A549 (cell line): ENCODE measurements at regions not wholly inside any gene's neighbourhood (a gene's known extent, or its start where the extent isn't known, plus 50 kb on each side); places are given as distances from the start of the nearest gene placed in this dataset.

Experiments
- ATAC-seq, 2 experiments: fragments of 200-7000 bp in 1 of 2; fragments of >200 bp in 1 of 2; cut with Nextera tagmentation in 1 of 2; cut with Tn5 transposase in 1 of 2; 3 replicates each; pipeline versions ENCODE4 v1.8.0 to v1.9.1; 2018 to 2020; ENCODE audit warnings: mild to moderate bottlenecking in 1 of 2, moderate library complexity in 1 of 2
- CTCF ChIA-PET: fragments of 300-600 bp; sonication (Branson Sonifier 250); formaldehyde crosslinking; extraction: SDS; loops from one replicate; lab custom pipeline; 2021; ENCODE audit warnings: antibody characterized with exemption, inconsistent platforms; lab: Yijun Ruan, JAX
- POLR2A ChIA-PET: fragments of 350-600 bp; formaldehyde crosslinking; extraction: SDS; loops from one replicate; lab custom pipeline; 2021; ENCODE audit warnings: antibody characterized with exemption, inconsistent platforms; lab: Yijun Ruan, JAX
- DNase-seq, 2 experiments: peaks; one replicate each; pipeline versions ENCODE4 v3.0.0 to v3.0.0-alpha.2; 2011 to 2016; ENCODE audit warnings: low read depth in 1 of 2, low spot score in 1 of 2
- FAIRE-seq: peaks from 2 replicates; lab custom pipeline; 2011; peaks lifted over from hg19 to GRCh38; lab: Jason Lieb, UNC
- H3K27ac ChIP-seq, 2 experiments: fragments of >200 bp; sonication (Bioruptor Twin); formaldehyde crosslinking; 3 replicates each; pipeline ENCODE4 v1.5.1; 2016 to 2017
- H3K4me1 ChIP-seq: fragments of >200 bp; sonication (Bioruptor Twin); formaldehyde crosslinking; 3 replicates; pipeline ENCODE4 v1.6.1; 2016
- H3K4me2 ChIP-seq: fragments of >200 bp; sonication (Bioruptor Twin); formaldehyde crosslinking; 3 replicates; pipeline ENCODE4 v1.6.1; 2016
- H3K4me3 ChIP-seq: fragments of >200 bp; sonication (Bioruptor Twin); formaldehyde crosslinking; 3 replicates; pipeline ENCODE4 v1.5.1; 2016
- H3K9me3 ChIP-seq: fragments of >200 bp; sonication (Bioruptor Twin); formaldehyde crosslinking; 3 replicates; pipeline ENCODE4 v1.6.1; 2016
- ATOH8 ChIP-seq: fragments of 250-450 bp; sonication (Bioruptor Pico); IDR thresholded peaks from 2 replicates; pipeline ENCODE4 v1.5.0; 2020; ENCODE audit warnings: low read depth, mild to moderate bottlenecking, moderate library complexity
- CBX2 ChIP-seq: fragments of 200-600 bp; sonication (generic); IDR thresholded peaks from 2 replicates; pipeline ENCODE4 v1.6.1; 2016; ENCODE audit warnings: low read depth, mild to moderate bottlenecking, borderline replicate concordance
- CBX8 ChIP-seq: fragments of 200-600 bp; sonication (generic); IDR thresholded peaks from 2 replicates; pipeline ENCODE4 v1.6.1; 2016
- CHD2 ChIP-seq: fragments of 150-350 bp; IDR thresholded peaks from 2 replicates; pipeline ENCODE4 v1.6.1; 2014; ENCODE audit warnings: low read length; ENCODE audit not compliant: partially characterized antibody
- CHD4 ChIP-seq: fragments of 200-600 bp; sonication (generic); IDR thresholded peaks from 2 replicates; pipeline ENCODE4 v1.6.1; 2016; ENCODE audit warnings: antibody characterized with exemption, mild to moderate bottlenecking, borderline replicate concordance
- E2F6 ChIP-seq: IDR thresholded peaks from 2 replicates; pipeline ENCODE4 v1.6.1; 2012; ENCODE audit warnings: low read depth, borderline replicate concordance
- EHF ChIP-seq: fragments of 250-450 bp; sonication (Bioruptor Pico); IDR thresholded peaks from 2 replicates; pipeline ENCODE4 v1.5.0; 2020; ENCODE audit warnings: mild to moderate bottlenecking
- ELK1 ChIP-seq: fragments of 150-350 bp; IDR thresholded peaks from 2 replicates; pipeline ENCODE4 v1.6.1; 2014; ENCODE audit warnings: low read depth, mild to moderate bottlenecking, low read length
- EP300 ChIP-seq, 2 experiments: fragments of >200 bp; sonication (Bioruptor Twin); formaldehyde crosslinking; IDR thresholded peaks; 2 replicates in 1 of 2; 3 replicates in 1 of 2; pipeline ENCODE4 v1.6.1; 2016 to 2017
- FOSB ChIP-seq: fragments of 250-450 bp; sonication (Bioruptor Pico); IDR thresholded peaks from 2 replicates; pipeline ENCODE4 v1.5.0; 2020; ENCODE audit warnings: mild to moderate bottlenecking, moderate library complexity
- HDAC2 ChIP-seq: fragments of 200-600 bp; sonication (generic); IDR thresholded peaks from 2 replicates; pipeline ENCODE4 v1.6.1; 2016
- HMGXB4 ChIP-seq: fragments of 250-450 bp; sonication (Bioruptor Pico); IDR thresholded peaks from 2 replicates; pipeline ENCODE4 v1.5.0; 2021; ENCODE audit warnings: mild to moderate bottlenecking, moderate library complexity, borderline replicate concordance
- HOXA7 ChIP-seq: fragments of 250-450 bp; sonication (Bioruptor Pico); IDR thresholded peaks from 2 replicates; pipeline ENCODE4 v1.5.0; 2020; ENCODE audit warnings: mild to moderate bottlenecking, moderate library complexity
- HOXB13 ChIP-seq: fragments of 250-450 bp; sonication (Bioruptor Pico); IDR thresholded peaks from 2 replicates; pipeline ENCODE4 v1.5.0; 2020; ENCODE audit warnings: low read depth, mild to moderate bottlenecking, moderate library complexity
- HOXB5 ChIP-seq: fragments of 250-450 bp; sonication (Bioruptor Pico); IDR thresholded peaks from 2 replicates; pipeline ENCODE4 v1.5.0; 2020; ENCODE audit warnings: mild to moderate bottlenecking, moderate library complexity
- KDM1A ChIP-seq: fragments of 200-600 bp; sonication (generic); IDR thresholded peaks from 2 replicates; pipeline ENCODE4 v1.6.1; 2016; ENCODE audit warnings: low read depth, mild to moderate bottlenecking
- KDM5A ChIP-seq: fragments of 200-600 bp; sonication (generic); IDR thresholded peaks from 2 replicates; pipeline ENCODE4 v1.6.1; 2016; ENCODE audit warnings: antibody characterized with exemption, mild to moderate bottlenecking
- MYC ChIP-seq: IDR thresholded peaks from 2 replicates; pipeline ENCODE4 v1.6.1; 2012; ENCODE audit warnings: mild to moderate bottlenecking, inconsistent platforms, low read length, improper control_type of control experiment, borderline replicate concordance
- PHF8 ChIP-seq: fragments of 200-600 bp; sonication (generic); IDR thresholded peaks from 2 replicates; pipeline ENCODE4 v1.6.1; 2016; ENCODE audit warnings: low read depth, mild to moderate bottlenecking, antibody characterized with exemption, moderate library complexity, borderline replicate concordance
- RAD21 ChIP-seq, 2 experiments: fragments of >200 bp in 1 of 2; sonication (Bioruptor Twin) in 1 of 2; formaldehyde crosslinking in 1 of 2; IDR thresholded peaks in 1 of 2; conservative IDR thresholded peaks in 1 of 2; 2 replicates in 1 of 2; 3 replicates in 1 of 2; pipeline ENCODE4 v1.6.1; 2012 to 2018; ENCODE audit warnings: inconsistent platforms in 1 of 2
- RARB ChIP-seq: fragments of 250-450 bp; sonication (Bioruptor Pico); IDR thresholded peaks from 2 replicates; pipeline ENCODE4 v1.8.0; 2021; ENCODE audit warnings: mild to moderate bottlenecking, moderate library complexity
- RCOR1 ChIP-seq: fragments of 150-350 bp; IDR thresholded peaks from 2 replicates; pipeline ENCODE4 v1.6.1; 2014; ENCODE audit warnings: antibody characterized with exemption, low read length, low read depth
- SMC3 ChIP-seq: fragments of >200 bp; sonication (Bioruptor Twin); formaldehyde crosslinking; IDR thresholded peaks from 3 replicates; pipeline ENCODE4 v1.6.1; 2018; ENCODE audit warnings: inconsistent platforms
- ZC3H11A ChIP-seq: fragments of 450-650 bp; IDR thresholded peaks from 2 replicates; pipeline ENCODE4 v1.6.1; 2014; ENCODE audit warnings: antibody characterized with exemption, mild to moderate bottlenecking
- ZSCAN20 ChIP-seq: fragments of 250-450 bp; sonication (Bioruptor Pico); IDR thresholded peaks from 2 replicates; pipeline ENCODE4 v1.8.0; 2022; ENCODE audit warnings: mild to moderate bottlenecking, moderate library complexity
- WGBS: methylation state at CpG from one replicate; pipeline ENCODE4 v1.1.6; 2017; ENCODE audit errors: missing lambda C conversion rate; 5-methylcytosine and 5-hydroxymethylcytosine counted together
- TF ChIP-seq, protein P1 (sequence below): IDR thresholded peaks from 2 replicates; pipeline ENCODE4 v1.6.1; 2012

GRCh38 chr10:36171953-36172940 lies 530.2 kb upstream of the FZD8 start (continued):
- TF ChIP-seq HMGXB4 (CRISPR knock-in tag): no peak
- TF ChIP-seq RARB: no peak
- no peak for TF ChIP-seq CHD2
- TF ChIP-seq, all 56 proteins: peak for 0

GRCh38 chr10:36171556-36171952 lies 529.5 kb upstream of the FZD8 start:
- ATAC-seq: no peak
- no peak for DNase-seq
- POLR2A ChIA-PET: no interaction called here
- peak overlapping the region; percentile 38 to 71; a peak in 2 of 6 replicates for H3K27ac ChIP-seq
- no peak overlapping the region for H3K4me3 ChIP-seq
- H3K9me3 ChIP-seq: peaks cover 6% of the 10 kb centered on the region; the same call in 1 of the 3 replicates
- peaks cover 17% of the 10 kb centered on the region for H3K4me1 ChIP-seq
- CTCF ChIA-PET: interaction anchor here (1.1 kb wide), 1 partner anchor 536 kb away, joined by 3 read pairs; no protein-coding TSS in a partner anchor
- no peak overlapping the region; the same call in 2 of the 3 replicates for H3K4me2 ChIP-seq
- TF ChIP-seq KDM1A: no peak
- TF ChIP-seq FOSB (CRISPR knock-in tag): no peak
- no peak for TF ChIP-seq MYC
- no peak for TF ChIP-seq KDM5A
- no peak for TF ChIP-seq CHD4
- no peak for TF ChIP-seq ATOH8 (CRISPR knock-in tag)
- TF ChIP-seq RCOR1: no peak
- WGBS: 70% methylated on average over 1 of the region's 1 CpG
- no peak for FAIRE-seq

GRCh38 chr10:36170943-36171501 lies 528.9 kb upstream of the FZD8 start:
- Histone ChIP-seq H3K9me3 (peaks cover 6% of the 10 kb centered on the region; the same call in 1 of the 3 replicates), H3K4me3 (no peak overlapping the region), H3K4me1 (peaks cover 17% of the 10 kb centered on the region), H3K4me2 (no peak overlapping the region), H3K27ac (peak overlapping the region in 1 of 2 experiments; percentile 38; a peak in 1 of 6 replicates)
- ATAC-seq (no peak), FAIRE-seq (no peak), DNase-seq (no peak)
- 66% methylated on average over 4 of the region's 4 CpGs for WGBS
- ChIA-PET CTCF (no interaction called here), POLR2A (no interaction called here)
- TF ChIP-seq HOXB13: no peak
- no peak for TF ChIP-seq EP300 (IDR thresholded peaks at IDR 0.05)
- TF ChIP-seq HOXB5 (CRISPR knock-in tag): no peak
- no peak for TF ChIP-seq ZC3H11A
- TF ChIP-seq HOXA7: no peak
- no peak for TF ChIP-seq EHF (CRISPR knock-in tag)
- TF ChIP-seq CBX2: no peak
- no peak for TF ChIP-seq SMC3
- TF ChIP-seq CHD4: no peak
- no peak for TF ChIP-seq ZSCAN20 (CRISPR knock-in tag)
- no peak for TF ChIP-seq RAD21 (conservative IDR thresholded peaks at IDR 0.05 in 1 of 2, IDR thresholded peaks at IDR 0.05 in 1 of 2)
- no peak for TF ChIP-seq ELK1
- TF ChIP-seq, protein P1, sequence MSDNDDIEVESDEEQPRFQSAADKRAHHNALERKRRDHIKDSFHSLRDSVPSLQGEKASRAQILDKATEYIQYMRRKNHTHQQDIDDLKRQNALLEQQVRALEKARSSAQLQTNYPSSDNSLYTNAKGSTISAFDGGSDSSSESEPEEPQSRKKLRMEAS: no peak
- TF ChIP-seq RCOR1: no peak
- no peak for TF ChIP-seq HDAC2
- TF ChIP-seq PHF8: no peak
- no peak for TF ChIP-seq CBX8
- TF ChIP-seq MYC: no peak
- TF ChIP-seq E2F6: no peak
